Endometrial microvascular endothelial cells (primary cell): ENCODE measurements at regions not wholly inside any gene's neighbourhood (a gene's known extent, or its start where the extent isn't known, plus 50 kb on each side); places are given as distances from the start of the nearest gene placed in this dataset.

Source experiments
- in situ Hi-C: cut with HindIII; loops from 2 replicates; pipeline ENCODE4 v1.10.0; 2017; ENCODE audit warnings: low sequenced_read_pairs, low pct_unique_long_range_greater_than_20kb; ENCODE audit errors: inconsistent ontology term

DNA sequence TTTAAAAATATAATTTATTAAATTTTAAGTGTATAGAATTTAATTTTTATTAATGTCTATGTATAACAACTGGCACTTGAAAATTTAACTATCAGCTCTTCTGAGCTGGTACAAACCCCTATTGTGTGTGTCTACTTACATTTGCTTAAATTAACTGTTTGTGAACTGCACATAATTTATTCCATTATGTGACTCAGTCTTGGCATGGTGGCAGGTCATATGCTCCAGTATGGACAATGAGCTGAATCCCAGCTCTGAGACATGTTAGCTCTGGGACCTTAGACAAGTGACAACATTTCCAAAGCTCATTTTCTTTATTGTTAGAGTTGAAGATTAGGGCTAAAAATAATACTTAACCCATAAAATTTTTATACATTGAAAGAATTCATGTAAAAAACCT is 526.1 kb upstream of the MARCKS start:
- in situ Hi-C loops, result no loop called here

DNA sequence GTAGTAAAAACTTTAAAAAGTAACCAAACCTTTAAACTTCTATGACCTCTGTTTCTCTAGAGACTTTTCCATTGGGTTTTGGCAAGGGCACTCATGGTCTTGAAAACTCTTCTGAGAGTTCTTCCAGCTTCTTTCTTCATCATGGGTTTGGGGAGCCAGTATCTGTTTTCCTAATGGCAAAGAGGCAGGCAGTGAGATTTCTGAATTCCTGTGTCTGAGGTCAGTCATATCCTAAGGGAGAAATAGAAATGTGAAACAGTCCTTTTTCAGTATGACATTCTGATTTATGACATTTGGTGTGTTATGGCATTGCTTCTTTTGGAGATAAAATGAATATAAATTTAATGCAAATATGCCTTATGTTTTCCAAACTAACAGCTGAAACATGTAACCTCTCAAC is 518.5 kb upstream of the MARCKS start:
- in situ Hi-C loops, result no loop called here

DNA sequence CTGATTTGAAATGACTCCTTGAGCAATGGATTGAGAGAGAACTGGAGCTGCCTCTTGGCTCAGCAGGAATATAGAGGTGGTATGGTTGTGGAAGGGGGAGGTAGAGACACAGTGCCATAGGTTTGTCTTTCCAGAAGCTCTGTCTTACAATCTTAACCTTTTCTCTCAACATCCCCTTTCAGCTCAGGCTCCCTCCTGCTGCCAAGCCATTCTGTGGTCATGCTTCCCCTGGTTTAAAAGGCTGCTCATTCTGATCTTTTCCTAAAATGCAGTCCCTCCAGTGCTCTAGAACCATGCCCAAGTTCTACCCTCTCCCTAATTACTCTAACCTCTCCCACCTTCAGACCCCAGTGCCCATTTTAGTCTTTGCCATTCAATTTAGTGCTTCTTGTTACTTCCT is 517.9 kb upstream of the MARCKS start:
- in situ Hi-C loops, result no loop called here

DNA sequence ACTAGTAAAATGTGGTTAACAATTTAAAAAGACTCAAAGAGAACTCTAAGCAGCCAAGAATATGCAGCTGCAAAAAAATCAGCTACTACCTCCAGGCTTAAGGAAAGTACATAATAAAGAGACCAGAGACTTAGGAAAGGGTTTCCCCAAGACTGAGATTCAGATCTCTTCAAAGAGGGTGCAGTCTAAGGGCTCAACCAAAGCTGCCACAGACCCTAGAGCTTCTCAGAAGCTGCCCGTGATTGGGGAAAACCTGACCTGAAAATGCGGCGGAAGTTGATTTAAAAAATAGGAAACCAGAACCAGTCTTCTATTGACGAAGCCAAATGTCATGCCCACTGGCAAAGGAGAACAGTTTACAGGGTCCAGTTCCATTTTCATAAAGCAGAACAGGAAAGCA is 516.8 kb upstream of the MARCKS start:
- in situ Hi-C loops, result no loop called here

DNA sequence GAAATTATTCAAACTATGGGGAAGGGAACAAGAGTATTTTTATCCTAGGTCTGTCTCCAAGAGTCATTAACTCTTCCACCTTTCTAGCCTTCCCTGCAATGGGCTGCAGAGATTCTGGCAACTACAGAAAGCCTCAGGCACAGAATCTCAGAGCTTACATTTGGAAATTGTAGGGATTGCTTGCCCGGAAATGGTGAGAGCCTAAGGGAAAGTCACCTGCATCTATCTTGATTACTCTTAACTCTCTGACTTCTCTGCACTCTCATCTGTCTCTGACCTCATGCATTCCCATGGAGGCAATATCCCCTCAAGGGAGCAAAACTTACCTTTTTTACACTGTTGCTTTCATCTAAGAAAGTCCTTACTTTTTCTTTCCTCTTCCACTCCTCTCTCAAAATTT is 513.2 kb upstream of the MARCKS start:
- in situ Hi-C loops, result no loop called here

DNA sequence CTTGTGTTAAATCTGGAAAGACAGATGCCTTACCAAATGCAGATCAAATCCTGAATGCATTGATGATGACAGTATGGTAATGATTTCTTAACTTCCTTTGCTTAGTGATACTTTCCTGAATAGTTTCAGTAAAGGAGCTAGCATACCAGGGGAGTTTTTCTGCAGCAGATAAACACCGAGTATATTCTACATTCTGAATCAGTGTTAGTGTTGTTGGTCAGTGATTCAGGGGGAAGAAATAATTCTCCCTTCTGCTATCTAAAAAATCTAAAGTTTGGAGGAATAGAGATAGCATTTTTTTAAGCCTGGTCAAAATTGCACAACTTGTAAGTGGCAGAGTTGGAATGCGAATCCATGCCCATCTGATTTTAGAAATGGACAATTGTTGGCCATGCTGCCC is 512.2 kb upstream of the MARCKS start:
- in situ Hi-C loops, result no loop called here

DNA sequence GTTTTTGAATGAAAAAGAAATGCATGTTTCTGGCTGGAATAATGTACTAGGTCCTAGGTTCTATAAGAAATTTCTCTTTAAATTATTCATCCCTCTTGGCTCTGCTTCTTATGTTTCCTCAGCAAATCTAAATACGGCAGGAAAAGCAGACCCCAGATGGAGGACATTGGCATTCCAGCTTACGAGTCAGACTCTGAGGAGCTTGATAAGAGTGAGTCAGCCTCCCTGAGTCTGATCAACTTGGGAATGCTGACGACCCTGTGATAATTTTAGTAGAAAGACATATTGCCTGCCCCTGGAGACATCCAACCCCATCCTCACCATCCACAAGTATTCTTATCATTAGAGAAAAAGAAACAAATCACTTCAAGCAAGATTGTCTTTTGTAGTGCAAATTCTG is 509.7 kb upstream of the MARCKS start:
- in situ Hi-C loops, result no loop called here

DNA sequence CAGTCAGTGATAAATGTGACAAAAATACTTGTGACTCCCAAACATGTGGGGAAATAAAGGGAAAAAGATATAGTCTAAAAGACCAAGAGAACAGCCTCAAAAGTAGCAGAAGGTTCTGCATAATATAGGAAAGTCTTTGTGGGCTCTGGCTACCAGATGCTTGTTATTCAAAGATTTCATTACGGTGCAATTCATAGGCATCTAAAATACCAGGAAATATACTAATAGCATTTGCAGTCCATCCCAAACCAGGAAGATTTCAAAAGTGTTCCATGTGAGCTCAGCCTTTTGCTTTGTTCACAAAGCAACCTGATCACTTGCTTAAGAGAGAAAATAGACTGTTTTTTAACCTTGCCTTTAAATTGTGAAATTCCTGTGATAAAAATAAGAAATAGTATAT is 506.7 kb upstream of the MARCKS start:
- in situ Hi-C loops, result no loop called here

DNA sequence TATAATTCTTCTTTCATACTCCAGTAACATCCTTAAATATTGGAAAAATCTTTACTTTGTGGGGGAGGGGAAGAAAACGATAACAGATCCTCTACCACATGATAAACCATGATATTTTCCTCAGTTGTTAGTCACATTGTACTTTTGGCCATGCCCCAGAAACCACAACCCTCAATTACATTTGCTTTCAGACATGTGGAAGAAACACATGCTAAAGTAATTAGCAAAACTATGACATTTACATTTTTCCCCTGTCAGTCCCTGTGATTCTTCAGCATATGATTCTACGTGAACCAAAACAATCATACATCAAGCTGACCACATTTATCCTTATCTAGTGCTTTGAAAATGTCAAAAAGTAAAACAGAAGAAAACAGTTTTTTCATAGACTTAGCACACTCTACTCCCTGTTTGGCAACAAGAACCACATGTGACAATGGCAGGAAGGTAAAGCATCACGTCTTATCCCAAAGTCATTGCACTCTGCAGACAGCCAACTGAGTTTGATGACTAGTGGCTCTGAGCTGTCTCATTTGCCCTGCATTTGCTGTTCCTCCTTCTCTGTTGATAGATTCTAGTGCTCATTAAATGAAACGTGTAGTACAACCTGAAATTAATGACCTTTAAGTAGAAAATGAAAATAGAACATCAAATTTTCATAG is 505.8 kb upstream of the MARCKS start:
- in situ Hi-C loops, result no loop called here

DNA sequence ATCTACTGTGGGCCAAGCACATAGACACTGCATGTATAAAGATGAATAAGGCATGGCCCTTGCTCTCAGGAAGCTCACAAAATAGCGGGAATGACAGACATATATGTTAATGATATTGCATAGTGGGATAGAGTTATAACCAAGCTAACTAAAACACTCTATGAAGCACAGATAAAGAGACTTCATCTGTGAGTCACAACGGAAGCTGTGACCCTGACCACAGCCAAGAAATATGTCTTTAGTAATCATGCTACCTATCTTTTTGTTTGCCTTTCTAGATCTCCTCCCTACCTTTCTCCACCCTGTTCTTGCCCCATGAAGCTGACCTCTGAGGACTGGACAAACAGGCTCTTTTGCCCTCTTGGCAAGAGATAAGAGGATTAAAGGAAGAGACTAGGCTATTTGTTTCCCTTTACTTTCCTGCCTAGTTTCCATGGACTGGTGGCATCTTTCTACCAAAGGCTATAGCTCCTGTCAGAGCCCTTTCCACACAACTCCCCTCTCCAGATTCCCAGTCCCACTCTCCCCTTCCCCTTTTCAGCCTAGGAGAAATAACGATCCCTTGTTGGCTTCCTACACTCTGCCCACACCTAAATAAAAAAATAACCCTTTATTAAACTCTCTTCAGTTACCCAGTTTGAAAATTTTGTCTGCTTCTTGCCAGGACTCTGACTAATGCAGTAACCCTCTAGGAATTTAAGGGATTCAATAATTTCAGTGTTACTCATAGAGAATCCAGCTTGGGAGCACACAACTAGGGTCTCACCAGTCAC is 504.9 kb upstream of the MARCKS start:
- in situ Hi-C loops, result no loop called here

DNA sequence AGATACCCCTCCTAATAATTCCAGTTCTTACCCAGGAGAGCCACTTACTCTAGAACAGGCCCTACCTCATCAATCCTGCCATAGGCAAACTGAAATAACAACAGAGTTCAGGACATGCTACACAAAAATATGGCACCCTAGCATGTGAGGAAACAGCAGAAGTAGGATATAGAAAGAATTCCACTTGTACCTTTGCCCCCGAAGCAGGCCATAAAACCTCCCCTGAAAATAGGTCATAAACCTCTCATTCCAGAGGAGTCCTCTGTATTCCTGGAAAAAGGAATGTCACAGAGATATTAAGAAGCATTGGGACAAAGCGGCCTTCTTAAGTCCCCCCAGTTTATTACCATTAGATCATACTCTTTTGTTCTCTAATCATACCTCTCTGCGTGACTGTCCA is 504.3 kb upstream of the MARCKS start:
- in situ Hi-C loops, result no loop called here

DNA sequence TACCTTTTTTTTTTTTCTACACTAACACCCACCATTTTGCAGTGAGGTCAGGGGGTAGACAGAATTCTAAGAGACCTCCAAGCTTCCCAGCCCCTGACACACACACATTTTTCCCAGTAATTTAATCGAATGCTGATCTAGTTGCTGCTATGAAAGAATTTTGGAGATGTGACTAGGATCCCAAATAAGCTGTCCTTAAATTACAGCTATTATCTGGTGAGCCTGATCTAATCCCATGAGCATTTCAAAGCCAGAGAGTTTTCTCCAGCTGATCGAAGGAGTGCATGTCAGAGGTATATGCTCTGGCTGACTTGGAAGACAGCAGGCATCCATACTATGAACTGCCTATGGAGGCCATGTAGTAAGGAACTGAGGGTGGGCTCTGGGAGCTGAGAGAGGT is 503.8 kb upstream of the MARCKS start:
- in situ Hi-C loops, result no loop called here

DNA sequence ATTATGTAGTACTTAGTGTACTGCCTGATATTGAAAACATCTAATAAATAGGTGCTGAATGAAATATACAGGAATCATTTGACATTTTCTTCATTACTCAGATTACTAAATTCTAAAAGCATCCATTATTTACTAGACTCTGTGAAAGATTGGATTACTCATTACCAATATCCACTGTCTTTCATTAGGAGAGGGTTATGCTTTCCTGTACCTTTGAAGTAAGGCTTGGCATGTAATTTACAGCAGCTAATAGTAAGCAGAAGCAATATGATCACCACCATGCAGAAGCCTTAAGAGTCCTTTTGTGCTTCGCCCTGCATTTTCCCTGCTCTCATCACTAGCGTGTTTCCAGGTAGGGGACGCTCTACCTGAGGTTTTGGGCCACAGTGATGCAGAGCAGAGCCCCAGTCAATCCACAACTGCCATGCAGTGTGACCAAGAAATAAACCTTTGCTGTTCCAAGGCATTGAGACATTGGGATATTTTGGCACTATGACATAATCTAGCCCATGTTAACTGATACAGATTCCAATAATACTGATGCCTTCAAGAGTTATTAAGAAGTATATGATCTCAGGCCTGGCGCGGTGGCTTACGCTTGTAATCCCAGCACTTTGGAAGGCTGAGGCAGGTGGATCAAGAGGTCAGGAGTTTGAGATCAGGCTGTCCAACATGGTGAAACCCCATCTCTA is 502.8 kb upstream of the MARCKS start:
- in situ Hi-C loops, result no loop called here

DNA sequence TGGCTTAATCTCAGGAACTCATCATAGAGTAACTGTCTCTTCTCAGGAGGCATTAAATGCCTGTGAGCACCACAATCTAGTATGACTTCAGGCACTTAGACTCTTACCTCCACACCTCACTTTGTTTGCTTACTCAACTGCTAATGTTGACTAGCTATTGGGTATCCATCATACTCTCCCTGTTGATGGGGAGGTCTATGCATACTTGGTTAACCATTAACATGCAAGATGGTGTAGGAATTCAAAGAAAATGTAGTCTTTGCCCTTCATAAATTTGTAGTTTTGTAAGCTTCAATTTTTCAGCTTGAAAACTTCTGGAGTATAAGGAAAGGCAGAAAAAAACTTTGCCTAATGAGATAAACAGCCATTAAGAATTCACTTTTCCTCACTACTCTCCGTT is 501.0 kb upstream of the MARCKS start:
- in situ Hi-C loops, result no loop called here

DNA sequence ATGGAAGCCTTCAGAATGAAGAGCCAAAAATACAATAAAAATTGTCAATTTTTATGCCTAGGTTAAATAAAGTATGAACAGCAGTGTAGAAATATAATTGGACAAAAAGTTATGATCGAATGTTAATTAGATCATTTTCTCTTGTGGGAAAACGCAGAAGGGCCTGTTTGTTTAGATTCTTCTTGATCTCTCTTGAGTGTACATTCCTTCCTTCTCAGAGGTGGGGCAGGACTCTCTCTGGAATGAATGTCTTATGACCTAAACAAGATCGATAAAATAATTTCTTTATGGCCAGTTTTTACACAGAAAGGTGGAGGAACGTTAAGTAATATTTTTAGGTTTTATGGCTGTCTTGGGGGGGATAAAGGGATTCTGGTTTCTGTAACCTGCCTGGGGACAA is 500.1 kb upstream of the MARCKS start:
- in situ Hi-C loops, result no loop called here

DNA sequence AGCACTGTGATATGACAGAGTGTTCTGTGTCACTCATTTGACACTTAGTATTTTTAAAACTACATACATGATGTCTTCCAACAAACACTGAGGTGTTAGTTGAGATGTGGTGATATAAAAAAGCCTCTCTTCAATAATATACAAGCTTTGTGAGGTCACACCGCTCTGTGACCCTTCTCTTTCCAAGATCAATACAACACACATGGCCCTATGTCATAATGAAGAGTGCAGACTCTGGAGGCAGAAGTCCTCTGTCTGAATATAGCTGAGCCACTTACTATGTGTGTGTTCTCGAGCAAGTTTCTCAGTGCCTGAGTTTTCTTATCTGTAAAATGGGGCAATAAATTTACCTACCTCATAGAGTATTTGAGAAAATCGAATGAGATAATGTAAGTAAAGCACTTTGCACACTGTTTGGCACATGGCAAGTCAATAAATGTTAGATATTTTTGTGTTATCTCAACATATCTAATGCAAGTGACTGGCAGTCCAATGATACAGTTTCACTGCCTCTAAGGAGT is 499.0 kb upstream of the MARCKS start:
- in situ Hi-C loops, result no loop called here

DNA sequence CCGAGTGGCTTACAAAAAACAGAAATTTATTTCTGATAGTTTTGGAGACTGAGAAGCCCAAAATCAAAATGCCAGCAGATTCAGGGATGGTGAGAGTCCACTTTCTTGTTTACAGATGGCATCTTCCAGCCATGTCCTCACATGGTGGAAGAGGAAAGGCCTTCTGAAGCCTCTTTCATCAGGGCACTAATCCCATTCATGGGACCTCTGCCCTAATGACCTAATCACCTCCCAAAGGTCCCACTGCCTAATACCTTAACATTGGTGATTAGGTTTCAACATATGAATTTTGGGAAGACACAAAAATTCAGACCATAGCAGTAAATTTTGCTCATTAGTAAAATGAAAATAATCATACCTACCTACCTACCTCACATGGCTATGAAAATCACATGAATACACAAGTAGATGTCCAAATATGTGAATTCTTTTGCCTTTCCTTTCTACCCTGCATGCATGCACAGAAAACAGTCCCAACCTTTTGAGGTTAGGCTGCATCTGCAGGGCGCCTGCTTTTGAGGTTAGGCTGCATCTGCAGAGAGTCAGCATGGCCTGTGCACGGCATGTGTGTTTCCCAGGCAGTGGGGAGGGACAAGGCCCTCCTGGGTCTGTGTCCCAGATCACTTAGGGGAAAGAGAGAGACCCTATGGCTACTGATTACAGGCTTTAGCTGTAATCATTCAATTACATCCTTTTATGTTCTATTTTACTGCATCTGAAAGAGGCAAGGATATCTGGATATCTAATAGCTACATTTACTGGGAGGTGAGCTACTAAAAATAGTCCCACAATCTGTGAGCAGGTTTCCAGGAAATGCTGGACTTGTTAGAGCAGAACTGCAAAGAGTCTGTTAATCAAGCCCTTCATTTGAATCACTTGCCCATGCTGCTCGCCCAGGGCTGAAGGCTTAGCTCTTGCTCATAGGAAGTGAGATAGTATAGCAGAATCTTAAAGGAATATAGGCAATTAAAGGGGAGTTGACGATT is 497.7 kb upstream of the MARCKS start:
- in situ Hi-C loops, result no loop called here

DNA sequence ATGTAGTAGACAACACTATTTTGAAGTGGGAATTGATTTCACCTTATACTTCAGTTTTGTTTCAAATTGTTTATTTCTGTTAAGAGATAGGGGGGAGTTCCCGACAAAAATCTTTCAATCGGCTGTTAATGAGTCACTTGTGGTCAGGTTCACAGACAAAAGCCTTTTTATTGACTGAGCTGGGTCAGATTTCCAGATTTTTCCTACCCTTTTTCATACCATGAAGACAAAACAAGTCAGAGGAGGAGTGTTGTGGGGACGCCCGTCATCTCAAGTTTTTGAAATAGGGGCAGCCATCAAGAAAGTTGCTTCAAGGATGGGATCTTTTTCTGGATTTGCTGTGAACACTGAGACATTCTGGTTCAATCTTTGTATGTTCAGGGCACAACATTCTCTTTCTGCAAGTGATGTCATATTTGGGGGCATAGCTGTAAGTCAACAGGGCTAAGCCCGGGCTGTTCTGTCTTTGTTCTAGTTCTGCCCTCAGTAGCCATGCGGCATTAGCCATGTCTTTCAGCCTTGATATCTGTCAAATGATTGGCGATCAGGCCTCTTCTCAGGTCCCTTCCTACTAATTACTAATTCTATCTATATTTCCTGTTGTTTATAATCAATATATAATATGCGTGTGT is 496.0 kb upstream of the MARCKS start:
- in situ Hi-C loops, result no loop called here
